ENCODE measurements at regions not wholly inside any gene's neighbourhood (a gene's known extent, or its start where the extent isn't known, plus 50 kb on each side); places are given as distances from the start of the nearest gene placed in this dataset.
"Not testable (repeated sequence)": the region's sequence is repeated elsewhere in the genome, so short reads cannot be mapped to it uniquely, and the experiment has no call there.

DNA sequence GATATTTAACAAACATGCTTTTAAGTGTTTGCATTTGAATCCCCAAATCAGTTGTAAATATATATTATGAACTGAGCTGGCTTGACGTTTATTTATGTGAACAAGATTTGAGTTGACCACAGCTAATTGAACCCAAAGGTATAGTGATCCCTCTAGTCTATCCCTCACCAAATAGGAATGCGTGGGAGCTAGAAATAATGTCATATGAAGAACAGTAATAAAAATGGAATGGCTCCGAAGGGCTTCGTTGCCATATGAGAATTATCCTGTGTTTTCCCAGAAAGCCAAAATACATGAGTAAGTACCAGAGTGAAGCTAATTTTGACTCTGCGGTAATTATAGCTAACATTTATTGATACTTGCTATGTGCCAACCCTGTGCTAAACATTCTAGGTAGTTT lies 142.7 kb downstream of the ADCYAP1 start:
- DNase-seq, result no peak

DNA sequence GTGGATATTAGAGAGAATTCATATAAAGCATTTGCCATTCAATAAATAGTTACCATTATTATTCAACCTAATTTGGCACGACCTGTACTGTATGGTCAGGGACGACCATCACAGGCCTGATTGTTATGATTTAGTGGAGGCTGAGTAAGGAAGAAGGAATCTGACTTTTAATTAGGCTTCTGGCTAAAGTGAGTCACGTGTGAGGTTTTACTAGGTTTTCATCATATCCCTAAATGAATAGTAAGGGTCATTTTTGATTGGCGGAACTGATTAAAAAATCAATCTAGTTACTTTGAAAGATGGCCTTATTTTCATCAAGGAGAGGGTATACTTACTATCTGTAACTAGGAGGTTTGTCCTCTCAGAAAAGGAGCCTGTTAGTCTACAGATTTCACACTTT lies 143.4 kb downstream of the ADCYAP1 start:
- DNase-seq, result no peak

DNA sequence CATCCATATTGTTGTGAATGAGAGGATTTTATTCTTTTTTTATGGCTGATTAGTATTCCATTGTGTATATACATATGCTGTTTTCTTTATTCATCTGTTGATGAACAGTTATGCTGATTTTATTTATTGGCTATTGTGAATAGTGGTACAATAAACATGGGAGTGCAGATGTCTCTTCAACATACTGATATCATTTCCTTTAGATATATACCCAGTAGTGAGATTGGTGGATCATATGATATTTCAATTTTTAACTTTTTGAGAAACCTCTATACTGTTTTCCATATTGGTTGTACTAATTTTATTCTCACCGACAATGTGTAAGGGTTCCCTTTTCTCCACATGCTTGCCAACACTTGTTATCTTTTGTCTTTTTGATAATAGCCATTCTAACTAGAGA lies 144.5 kb downstream of the ADCYAP1 start:
- DNase-seq, result no peak

DNA sequence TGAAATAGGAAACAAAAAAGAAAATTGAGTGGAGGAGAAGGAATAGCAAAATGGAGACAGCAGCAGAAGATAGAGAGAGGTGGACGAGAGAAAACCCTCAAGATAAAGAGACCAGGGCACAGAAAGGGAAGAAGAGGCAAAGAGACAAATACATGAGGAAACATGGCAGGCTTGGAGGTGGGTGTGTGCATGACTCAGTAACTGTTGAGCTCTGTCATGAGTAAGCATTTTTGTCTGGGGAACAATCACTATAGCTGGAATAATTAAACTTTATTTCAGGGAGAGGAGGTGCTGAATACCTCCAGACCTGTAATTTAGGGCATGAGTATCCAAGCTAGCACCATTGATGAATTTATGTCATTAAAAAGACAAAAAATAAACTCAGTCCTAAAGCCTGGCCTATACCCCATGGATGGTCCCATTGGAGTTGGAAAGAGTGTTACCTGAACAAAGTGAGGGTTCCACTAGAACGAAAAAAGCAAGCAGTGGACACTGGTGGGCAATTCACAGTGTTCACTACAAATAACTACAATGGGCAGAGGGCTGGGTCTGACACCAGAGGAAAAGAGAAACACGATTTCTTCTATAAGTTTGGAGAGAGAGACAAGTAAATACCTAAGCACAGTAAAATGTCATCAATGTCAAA lies 145.5 kb downstream of the ADCYAP1 start:
- DNase-seq, result no peak

DNA sequence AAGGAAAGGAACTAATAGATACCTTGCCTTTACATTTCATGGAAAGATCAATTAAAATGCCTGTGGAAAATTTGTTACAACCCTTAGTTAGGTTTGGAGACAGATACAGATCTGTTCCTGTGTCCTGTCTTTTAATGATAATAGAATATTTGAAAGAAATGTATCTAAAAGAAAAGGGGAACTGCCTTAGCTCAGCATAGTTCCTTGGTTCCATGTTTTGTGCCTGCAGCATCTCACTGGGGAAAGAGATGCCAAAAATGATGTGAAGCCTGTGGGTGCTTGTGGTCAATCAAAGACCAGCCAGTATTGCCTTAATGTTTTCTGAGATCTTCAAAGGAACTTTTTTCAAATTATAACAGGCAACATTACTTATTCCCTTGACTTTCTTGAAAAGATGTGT lies 147.6 kb downstream of the ADCYAP1 start:
- DNase-seq, result no peak

DNA sequence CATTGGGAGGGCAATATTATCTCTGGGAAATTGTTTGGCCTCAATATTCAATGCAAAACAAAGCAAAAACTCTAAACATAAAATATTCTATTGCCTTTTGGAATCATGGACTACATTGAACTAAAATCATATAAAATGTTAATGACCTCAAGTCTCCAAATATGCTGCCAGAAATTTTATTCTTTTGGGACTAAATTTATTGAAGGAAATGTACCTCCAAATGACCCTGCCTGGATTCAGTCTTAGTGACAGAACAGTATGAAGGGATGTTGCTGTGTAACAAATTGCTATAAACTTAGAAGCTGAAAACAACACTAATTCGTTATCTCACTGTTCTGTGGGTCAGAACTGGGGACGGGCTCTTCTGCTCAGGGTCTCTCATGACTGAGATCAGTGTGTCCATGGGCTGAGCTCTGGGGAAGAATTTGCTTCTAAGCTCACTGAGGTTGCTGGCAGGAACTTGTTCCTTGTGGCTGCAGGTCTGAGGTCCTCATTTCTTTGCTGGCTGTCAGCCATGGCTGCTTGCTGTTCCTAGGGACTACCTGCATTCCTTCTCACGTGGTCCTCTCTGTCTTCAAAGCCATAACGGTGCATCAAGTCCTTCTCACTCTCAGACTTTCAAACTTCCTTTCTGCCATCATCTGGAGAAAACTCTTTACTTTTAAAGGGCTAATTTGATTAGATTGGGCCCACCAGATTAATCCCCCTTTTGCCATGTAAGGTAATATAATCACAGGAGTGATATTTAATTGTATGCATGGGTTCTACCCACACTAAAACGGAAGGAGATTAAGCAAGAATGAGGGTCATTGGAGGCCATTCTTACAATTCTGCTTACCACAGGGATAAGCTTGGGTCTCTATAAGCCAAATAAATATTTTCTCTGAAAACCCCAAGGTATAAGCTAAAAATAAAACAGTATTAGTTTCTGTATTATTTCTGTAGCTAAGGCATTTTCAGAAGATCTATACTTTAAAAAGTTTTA lies 149.0 kb downstream of the ADCYAP1 start:
- DNase-seq, result no peak

DNA sequence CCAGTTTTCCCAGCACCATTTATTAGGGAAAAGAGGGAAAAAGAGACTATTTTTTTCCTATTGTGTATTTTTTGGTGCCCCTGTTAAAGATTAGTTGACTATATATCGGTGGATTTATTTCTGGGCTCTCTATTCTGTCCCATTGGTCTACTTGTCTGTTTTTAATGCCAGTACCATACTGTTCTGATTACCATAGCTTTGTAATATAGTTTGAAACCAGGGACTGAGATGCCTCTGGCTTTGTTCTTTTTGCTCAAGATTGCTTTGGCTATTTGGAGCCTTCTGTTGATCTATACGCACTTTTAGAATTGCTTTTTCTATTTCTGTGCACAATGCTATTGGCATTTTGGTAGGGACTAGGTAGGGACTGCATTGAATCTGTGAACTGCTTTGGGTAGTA lies 151.7 kb downstream of the ADCYAP1 start:
- DNase-seq, result no peak

DNA sequence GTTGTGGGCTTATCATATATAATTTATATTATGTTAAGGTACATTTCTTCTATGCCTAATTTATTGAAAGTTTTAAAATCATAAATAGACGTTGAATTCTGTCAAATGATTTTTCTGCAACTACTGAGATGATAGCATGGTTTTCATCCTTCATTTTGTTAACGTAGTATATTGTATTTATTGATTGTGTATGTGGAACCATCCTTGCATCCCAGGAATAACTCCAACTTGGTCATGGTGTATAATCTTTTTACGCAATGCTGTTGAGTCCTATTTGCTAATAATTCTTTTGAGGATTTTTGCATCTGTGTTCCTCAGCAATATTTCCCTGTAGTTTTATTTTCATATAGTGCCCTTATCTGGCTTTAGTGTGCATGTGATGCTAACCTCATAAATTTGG lies 152.7 kb downstream of the ADCYAP1 start:
- no peak for DNase-seq

DNA sequence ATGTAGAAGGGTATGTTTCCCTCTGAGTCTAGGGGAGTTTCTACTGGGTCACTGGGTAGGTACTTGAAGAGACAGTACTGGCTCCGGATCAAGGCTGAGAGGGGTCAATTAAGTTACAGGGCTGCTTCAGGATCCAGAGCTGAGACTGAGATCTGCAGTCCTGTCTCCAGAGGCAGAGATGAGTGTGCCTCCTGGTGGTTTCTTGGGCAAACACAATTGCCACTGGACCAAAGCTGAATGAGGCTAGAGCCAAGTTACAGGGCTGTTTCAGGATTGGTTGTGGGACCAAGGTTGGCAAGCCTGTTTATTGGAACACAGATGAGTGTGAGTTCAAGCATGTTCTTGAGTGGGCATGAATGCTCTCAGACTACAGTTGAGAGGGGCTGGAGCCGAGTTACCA lies 157.9 kb downstream of the ADCYAP1 start:
- DNase-seq, result no peak

DNA sequence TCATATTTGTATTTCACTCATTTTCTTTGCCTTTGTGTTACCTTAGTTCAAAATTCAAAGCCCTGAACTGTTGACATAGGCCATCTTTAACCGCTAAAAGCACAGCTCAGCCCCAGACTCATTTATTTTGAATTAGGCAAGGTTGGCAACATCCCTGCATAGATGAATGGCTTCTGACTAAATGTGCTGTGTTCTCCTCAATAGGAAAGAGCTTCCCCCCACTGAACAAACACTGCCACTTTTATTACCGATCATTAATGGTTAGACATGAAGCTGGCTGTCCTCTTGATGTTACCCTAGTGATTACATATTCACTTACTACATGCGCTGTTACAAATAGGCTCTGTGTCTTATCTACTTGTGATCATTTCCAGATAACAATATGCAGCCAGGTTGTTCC lies 170.7 kb downstream of the ADCYAP1 start:
- DNase-seq, result no peak

DNA sequence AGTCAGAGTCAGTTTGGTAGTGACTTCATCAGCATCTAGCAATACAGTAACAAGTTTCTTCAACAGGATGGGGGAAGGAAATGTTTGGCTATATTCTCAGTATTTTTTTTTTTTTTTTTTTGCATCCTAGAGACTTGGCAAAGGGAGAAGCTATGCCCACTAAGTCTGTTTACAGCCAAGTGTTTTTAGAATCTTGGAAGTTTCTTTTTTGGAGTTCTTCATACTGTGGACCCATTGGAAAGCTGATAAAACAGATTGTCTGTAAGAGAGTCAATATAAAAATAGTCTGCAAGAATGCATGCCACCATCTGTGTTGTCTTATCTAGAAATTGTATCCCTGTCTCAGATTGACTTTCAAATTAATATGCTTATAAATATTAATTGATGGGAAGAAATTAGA lies 171.2 kb downstream of the ADCYAP1 start:
- DNase-seq, result no peak

DNA sequence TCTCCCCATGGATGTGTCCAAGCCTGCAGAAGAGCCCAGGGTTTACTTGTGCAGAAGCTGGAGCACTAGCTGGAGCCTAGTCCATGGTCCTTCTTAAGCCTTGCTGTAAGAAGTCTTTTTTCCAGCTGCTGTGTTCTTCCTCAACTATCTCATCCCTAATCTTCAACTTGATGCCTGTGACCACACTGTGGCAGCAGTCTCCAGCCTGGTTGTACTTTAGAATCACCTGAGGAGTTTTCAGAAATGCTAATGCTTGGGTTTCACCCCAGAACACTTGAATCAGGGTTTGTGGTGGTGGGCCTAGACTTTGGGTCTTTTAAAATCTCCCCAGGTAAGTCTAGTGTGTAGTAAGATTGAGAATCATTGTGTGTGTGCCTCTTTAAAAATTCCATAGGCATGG lies 173.6 kb downstream of the ADCYAP1 start:
- no peak for DNase-seq

DNA sequence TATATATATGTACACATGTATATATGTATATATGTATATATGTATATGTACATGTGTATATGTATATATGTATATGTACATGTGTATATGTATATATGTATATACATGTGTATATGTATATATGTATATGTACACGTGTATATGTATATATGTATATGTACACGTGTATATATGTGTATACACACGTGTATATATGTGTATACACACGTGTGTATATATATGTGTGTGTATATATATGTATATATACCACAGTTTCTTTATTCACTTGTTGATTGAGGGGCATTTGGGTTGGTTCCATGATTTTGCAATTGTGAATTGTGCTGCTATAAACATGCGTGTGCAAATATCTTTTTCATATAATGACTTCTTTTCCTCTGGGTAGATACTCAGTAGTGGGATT lies 179.0 kb downstream of the ADCYAP1 start:
- DNase-seq, result not testable (repeated sequence)

DNA sequence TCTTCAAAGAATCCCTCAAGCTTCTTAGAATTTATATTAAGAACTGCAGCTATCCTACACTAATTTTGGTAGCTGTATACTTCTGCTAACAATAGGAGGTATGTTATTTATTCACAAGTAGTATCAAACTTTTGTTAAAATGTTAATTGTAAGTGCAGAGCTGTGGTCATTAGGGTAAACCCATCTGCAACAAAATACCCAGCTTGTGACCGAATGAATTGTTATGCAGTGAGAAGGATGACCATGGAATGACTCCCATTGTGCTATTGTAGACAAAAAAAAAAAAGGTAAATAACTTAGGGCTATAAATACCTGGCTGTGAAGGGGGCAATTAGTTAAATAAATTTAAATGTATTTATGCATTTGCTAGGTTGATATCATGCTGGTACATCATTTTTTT lies 186.1 kb downstream of the ADCYAP1 start:
- DNase-seq, result no peak

DNA sequence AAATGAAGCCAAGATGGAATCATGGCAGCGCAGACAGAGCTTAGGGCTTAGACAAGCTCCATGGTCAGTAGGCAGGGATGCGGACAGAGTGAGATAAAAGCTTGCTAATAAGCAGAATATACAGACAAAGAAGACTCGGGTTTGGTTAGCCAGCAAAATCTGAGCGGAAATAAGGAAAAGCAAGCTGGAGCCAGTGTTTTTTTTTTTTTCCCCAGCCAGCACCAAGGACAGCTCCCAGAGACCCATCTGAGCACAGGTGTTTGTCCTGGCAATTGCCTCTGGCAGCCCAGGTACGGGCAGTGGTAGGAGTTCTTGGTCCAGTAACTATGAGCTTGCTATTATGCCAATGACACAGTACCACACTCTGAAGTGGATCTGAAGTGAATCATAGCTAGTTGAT lies 187.6 kb downstream of the ADCYAP1 start:
- no peak for DNase-seq

DNA sequence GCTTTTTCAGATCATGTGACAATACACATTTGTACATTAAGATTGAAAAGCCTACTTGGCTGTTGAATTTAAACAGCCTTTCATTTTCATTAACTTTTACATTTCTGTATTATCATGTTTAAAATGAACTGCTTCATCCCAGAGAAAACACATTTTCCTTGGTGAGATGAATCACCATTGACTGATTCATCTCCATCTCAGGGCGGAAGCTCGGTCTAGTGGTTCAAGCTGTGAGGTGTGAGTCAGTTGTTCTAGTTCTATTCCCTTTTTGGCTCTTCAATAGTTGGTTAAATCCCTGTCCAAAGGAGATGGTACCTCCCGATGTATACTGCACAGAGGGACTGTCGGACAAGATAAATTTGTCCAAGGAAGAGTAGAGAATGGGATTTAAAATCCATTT lies 189.7 kb downstream of the ADCYAP1 start:
- no peak for DNase-seq

DNA sequence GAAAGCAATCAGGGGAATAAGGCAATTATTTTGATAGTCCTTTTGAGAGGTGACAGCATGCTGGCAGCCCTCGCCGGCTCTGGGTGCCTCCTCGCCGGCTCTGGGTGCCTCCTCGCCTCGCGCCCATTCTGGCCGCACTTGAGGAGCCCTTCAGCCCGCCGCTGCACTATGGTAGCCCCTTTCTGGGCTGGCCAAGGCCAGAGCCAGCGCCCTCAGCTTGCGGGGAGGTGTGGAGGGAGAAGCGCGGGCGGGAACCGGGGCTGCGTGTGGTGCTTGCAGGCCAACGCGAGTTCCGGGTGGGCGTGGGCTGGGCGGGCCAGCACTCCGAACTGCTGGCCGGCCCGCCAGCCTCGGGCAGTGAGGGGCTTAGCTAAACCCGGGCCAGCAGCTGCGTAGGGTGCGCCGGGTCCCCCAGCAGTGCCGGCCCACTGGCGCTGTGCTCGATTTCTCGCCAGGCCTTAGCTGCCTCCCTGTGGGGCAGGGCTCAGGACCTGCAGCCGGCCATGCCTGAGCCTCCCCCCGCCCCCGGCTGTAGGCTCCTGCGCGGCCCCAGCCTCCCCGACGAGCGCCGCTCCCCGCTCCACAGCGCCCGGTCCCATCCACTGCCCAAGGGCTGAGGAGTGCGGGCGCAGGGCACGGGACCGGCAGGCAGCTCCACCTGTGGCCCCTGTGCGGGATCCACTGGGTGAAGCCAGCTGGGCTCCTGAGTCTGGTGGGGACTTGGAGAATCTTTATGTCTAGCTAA lies 193.5 kb downstream of the ADCYAP1 start:
- DNase-seq, result not testable (repeated sequence)

DNA sequence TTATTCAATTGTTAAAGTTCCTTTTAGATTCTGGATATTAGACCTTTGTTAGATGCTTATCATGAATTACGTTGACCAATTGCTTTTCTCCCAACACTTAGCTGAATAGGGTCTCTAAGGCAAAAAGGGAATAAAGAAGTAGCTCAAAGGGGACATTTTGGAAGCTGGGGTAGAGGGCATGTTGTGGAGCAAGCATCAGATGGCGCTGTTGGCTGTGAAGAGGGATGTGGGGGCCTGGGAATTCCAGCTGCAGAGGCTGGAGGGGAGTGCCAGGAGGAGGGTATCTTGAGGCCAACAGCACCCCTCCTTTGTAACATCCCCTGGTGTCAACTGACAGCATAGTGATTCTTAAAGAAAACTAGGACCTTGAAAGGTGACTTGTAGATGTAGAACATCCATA lies 198.2 kb downstream of the ADCYAP1 start:
- DNase-seq, result no peak

DNA sequence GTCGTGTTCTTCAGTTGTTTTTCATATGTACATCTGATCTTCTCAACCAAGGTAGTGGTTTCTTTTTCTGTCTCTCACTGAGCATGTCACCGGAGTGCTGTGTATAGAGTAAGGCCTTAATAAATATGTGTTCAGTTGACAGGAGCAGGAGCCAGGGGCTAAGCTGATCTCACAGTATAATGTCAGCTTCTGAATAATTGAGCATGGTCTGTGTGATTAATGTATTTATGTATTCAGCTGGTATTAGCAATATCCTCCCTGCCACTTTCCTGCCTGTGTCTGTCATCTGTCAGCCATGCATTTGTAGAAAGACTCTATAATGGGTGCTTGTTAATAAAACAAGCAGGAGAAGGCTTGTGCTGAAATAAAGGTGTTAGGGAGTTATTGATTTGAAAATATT lies 198.9 kb downstream of the ADCYAP1 start:
- DNase-seq, result no peak

DNA sequence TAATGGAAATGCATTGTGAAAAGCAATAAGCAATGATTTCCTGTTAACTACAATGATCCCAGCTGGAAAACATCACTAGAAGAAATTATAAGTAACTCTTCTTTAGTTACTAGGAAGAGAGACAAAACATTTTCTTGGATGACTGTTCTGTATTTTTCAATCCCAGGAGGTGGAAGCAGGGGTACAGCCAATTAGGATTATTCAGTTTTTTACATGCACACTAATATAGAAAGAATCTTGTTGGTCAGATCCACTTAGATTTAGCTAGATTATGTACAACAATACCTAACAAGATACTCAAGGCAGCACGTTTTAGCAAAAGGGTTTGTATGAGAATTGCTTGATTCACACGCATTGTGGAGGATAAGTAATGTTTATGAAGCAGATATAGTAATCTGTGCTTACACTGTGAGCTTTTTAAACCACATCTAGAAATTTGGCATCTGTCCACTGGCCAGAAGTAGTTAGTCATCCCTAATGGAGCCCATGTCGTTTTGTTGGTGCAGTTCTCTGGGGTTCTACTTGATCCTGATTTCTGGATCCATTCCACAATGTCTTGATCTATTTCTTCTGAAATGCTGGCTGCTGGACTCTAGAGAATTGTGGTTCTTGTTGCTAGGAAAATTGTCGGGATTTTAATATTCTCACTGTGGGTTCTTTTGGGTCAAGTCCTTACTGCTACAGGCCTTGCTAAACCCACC lies 199.7 kb downstream of the ADCYAP1 start:
- DNase-seq, result no peak

DNA sequence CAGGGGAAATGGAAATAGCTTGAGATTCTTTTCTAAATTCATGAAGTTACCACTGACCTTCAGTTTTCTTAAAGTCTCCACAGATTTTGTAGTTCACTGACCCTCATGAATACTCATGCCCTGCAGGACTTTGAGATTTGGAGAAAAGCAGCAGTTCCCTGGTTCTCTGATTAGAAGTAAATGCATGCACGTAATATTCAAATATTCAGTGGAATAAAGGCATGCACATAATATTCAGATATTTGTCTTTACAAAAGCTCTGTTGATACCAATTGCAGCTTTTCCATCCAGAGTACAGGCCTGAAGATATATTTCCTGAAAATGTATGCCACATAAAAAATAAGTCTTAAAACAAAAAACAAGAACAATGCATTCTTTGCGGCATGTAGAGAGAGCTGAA lies 219.8 kb downstream of the ADCYAP1 start:
- DNase-seq, result no peak

DNA sequence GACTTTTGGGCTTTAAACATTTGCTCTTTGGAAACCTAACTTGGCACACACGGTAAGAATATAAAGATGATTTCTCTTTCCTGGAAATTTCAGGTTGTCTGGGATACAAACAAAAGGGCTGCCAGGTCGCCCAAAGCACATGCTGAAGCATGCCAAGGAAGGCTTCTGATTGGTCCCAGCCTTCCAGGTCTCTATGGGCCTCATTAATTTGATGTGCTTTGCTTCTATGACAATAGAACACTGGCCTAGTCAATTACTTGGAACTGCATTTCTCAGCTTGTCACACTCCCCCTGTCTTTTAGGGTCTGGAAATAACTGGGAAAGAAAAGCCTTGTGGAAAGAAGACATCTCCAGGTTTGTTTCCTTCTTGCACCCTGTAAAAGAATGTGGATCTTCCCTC lies 228.9 kb downstream of the ADCYAP1 start:
- DNase-seq, result no peak

DNA sequence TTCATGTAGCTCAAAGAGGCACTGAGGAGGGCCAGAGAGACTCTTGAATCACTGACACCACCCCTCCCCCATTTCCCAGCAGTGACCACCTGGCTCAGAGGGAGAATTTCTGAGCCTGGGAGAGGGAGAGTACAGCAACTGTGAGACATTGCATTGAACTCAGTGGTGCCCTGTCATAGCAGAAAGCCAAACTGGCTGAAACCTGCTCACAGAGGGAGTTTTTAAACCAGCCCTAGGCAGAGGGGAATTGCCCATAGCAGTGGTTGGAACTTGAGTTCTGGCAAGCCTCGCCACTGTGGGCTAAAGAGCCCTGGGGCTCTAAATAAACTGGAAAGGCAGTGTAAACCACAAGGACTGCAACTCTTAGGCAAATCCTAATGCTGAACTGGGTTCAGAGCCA lies 243.1 kb downstream of the ADCYAP1 start:
- DNase-seq, result no peak

Data from NCI-H526 (cell line).